Endothelial cell of hepatic sinusoid (primary cell): ENCODE measurements at regions not wholly inside any gene's neighbourhood (a gene's known extent, or its start where the extent isn't known, plus 50 kb on each side); places are given as distances from the start of the nearest gene placed in this dataset.

Experiments used
- in situ Hi-C: cut with HindIII; loops from 2 replicates; pipeline ENCODE4 v1.10.0; 2017; ENCODE audit warnings: low sequenced_read_pairs

DNA sequence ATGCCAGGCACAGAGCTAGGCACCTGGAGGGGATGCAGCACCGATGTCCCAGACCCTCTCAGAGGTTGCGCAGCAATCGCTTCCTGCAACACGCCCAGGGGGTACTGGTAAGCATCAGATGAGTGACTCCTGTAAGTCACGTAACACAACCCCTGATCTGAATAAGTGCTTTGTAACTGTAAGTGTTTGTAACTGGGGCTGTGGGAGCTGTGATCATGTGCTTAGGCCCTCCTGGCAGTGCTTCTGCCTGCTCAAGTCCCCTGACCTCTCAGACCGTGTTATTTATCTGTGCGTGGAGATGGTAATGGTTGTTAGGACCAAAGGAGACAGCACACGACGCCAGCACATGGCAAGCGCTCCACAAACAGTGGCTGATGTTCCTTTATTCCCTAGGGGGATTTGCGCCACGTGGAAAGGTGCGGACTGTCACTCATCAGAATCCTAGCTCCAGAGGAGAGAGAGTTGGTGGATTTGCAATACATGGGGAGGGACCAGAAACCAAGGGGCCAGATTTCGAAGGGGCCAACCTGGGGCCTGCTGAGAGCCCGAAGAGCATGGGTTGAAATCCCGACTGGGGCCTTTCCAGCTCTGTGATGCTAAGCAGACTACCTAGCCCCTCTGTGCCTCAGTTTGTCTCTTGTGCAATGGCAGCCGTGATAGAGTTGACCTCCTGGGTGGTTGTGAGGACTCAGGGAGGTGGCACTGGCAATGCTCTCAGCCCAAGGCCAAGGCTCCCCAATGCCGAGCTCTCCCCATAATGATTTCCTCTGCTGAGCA is 151.8 kb downstream of the IRF8 start:
- in situ Hi-C loops = no loop called here

DNA sequence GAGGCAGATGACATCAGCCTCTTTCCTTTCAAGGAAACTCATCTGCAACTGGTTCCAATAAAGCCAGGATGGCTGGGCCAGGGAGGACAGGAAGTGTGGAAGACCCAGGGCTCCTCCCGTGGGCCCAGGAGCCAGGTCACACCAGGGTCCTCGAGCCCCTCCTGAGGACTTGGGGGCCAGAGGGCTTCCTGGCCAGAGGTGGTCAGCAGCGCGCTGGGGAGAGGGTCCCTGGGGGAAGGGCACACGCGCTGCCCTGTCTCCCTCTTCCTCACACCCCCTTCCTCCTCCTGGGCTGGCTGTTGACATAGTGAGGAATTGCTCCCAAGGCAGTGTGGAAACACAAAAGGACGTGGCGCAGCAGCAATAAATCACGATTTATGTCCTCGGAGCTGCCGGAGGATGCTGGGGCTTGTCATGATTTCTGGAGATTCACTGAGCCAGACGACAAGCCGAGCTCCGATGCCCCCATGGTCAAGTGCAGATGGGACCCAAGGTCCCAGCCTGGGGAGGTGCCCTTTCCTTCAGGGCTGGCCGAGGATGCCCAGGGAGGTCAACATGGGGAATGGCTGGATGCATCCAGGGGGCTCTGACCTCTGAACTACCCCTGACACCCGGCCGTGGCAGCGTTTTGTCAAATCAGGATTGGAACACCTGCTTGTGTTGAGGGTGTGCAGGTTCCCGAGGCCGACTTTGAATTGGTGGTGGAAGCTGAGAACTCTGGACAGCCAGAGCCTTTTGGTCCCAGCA is 152.6 kb downstream of the IRF8 start:
- in situ Hi-C loops = no loop called here

DNA sequence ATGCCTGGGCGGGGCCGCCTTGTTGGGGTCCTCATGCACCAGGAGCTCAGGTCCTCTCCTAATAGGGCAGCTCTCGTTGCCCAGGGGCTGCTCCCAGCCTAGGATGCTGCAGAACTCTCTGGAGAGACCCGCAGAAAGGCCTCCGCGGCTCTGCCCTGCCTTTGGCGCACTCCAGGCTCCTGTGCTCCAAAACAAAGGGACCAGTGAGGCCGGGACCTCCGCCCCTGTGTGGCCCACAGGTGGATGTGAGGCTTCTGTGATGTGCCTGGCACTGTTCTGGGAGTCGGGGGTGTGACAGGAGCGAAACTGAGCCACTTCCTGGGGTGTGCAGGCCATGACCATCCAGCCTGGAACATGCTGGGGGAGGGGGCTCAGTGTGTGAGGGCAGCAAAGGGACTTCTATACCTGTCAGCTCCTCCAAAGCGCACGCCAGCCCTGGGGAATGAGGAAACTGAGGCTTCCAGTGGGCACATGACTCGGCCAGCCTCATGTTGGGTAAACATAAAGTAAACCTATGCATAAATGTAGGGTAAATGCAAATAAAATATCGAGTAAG is 153.2 kb downstream of the IRF8 start:
- in situ Hi-C loops = no loop called here

DNA sequence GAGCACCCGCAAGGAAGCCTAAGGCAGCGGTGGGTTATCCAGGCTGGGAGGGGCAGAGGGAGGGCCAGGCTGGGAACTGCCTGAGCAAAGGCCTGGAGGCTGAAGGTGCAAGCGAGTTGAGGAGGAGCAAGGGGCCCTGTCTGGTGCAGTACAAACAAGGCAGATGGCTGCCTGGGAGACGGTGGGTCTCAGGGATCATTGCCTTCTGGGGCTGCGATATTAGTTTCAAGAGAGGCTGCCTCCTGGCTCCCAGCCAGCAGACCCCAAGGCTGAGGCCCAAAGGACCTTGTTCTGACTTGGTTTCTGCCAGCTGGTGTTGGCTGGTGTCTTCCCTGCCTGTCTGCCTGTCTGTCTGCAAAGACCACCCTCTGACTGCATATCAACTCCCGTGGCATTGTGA is 154.0 kb downstream of the IRF8 start:
- in situ Hi-C loops = no loop called here

DNA sequence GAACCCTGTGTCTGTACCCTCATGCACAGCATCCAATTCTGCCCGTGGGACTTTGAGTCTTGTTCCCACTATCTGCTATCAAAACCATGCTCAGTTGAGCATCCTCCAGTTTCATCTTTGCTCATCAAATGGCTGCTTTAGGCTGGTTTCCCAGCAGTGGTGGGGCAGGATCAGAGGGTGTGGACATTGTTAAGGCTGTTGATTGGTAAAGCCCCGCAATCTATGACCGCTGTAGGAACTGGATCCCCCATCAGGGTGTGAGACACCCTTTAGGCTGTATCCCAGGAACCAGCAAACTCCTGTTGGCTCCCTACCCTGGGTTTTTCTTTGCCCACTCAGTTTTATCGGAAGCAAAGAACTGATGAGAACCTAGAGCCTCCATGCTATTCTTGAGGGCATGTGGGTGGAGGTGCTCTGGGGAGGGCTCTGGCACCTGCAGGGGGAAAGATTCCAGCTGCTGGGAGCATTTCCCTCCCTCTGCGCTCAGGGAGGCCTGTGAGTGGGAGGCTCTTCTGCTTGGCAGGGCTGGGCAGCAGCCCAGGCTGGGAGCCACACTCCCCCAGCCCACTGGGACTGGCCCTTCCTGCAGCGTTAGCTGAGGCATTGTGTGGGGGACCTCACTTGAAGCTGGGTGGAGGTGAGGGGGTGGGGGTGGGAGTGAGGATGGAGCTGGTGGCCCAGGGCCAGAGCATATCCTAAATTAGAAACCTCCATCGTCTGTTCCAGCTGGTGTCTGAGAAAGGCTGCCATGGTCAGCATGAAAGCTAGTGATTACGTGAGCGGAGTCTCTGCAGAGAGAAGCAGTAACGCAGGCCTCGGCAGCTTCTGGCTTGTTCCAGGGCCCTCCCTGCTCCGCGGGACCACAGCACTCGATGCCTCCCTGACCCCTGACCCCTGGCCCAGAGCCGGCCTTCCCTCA is 160.6 kb downstream of the IRF8 start:
- in situ Hi-C loops = no loop called here

DNA sequence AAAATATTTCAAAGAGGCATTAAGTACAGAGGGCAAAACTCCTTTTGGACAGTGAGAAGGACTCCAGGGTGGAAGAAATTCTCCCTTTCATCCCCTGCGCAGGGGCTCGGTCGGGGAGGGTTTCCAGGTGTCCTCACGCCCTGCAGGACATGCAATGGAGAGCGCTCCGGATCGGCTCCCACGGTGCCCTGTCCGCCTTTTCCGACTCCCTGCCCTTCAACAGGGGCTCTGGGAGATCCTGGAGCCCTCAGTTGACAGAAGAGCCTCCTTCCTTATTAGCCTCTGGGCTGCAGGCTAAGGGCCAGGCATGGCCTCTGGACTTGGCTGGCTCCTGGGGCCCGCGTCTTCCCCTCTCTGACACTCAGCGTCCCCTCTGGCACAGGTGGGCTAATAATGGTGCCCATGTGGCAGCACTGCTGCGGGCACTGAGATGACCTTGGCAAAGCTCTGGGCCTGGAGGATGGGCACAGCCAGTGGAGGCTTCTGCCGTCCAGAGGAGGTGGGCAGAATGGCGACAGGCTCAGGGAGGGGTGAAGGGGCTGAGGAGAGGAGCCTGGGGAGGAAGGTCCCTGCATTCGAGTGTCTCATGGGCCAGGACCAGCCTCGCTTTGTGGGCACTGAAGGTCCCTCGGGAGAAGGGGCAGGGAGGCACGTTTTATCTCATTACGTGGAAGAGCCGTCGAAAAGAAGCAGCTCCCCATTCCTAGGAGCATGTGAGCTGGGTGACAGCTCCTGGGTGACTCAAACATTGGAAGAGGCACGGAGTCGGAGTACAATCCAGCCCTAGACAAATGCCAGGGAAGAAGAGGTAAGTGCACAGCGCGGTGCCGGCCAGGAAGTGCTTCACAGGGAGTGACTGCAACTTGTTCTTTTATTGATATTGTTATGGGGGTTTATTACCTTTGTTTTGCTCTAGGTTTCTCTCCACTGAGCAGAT is 161.7 kb downstream of the IRF8 start:
- in situ Hi-C loops = no loop called here

DNA sequence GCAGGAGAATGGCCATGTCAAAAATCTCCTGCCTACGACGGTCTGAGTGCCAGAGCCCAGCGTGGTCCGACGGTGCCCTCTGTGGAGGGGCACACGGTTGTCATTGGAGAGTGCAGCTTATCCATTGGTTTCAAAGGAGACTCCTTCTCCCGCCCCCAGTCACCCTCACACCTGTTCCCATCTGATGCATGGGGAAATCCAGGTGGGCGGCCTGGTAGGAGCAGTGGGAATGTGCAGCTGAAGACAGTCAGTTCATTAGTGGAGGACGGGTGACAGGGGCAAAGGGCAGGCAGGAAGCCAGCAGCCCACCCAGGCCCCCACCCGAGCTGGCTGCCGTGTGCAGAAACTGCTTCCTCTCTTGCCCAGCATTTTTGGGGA is 162.3 kb downstream of the IRF8 start:
- in situ Hi-C loops = no loop called here

DNA sequence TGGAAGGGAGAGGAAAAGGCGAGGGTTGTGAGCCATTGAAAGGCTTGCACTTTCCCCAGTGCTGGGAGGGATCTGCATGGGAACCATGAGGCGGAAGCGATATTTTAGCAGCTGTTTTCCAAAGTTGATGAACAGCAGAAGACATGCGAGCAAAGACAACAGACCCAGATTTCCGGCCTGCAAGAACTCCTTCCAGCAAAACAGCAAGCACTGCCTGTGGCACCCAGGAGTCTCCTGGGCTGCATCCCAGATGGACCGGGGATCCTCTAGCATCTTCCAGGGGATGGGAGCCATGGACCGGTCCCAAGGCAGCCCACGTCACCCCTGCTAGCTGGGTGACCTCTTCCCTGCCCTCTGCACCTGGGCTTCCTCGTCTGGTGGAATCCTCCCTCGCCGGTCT is 162.8 kb downstream of the IRF8 start:
- in situ Hi-C loops = no loop called here

DNA sequence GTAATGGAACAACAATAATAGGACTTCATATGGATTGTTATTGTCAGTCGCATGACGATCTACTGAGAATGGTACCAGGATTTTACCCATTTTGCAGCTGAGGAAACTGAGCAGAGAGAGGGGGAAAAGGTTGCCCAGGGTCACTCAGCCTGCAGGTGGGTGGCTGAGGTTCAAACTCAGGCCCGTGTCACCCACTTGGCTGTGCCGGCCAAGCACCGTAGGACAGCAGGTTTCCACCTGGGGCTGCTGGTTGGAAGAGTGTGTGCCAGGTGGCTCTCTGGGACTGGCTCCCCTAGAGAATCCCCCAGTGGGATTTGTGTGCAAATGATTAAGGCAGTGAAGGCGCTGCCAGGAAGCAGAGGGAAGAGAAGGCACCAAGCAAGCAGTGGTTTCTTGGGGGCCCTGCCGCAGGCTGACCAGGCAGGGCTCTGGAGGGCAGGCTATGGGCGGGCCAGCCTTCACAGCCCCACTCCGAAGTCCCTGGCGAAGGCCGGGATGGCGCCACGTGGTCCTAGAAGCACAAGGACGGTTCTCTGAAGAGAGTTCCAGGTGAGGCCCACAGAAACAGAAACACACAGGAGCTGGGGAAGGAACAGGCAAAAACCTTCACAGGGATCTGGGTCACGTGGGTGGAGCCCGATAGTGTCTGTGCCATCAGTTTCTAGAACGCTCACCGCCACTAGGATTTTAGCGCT is 163.5 kb downstream of the IRF8 start:
- in situ Hi-C loops = no loop called here

DNA sequence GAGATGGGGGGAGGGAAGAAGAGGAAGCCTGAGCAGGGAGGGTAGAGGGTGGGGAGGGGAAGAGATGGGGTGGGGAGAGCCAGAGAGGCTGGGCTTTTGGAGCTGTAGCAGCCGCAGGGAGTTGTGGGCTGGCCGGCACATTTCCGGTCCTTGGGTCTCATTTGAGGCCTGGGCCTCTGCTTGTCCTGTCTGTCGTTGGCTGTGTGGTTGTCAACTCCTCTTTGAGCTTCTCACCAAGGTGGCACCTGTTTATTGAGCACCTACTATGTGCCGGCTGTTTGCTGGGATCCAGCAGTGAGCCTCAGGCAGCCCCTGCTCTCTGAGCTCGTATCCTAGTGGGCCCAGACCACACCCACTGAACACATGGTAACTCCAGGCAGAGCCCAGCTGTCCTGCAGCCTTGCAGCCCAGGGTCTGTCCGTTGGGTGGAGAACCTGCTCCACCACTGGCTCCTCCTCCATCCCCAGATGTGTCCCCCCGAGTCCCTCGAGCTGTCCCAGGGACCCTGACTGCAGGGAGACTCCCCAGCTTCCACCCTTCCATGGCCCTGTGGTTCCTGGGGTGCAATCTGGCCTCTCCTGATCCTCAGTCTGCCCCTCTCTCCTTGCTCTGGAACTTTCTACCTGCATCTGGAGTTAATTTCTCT is 164.9 kb downstream of the IRF8 start:
- in situ Hi-C loops = no loop called here

DNA sequence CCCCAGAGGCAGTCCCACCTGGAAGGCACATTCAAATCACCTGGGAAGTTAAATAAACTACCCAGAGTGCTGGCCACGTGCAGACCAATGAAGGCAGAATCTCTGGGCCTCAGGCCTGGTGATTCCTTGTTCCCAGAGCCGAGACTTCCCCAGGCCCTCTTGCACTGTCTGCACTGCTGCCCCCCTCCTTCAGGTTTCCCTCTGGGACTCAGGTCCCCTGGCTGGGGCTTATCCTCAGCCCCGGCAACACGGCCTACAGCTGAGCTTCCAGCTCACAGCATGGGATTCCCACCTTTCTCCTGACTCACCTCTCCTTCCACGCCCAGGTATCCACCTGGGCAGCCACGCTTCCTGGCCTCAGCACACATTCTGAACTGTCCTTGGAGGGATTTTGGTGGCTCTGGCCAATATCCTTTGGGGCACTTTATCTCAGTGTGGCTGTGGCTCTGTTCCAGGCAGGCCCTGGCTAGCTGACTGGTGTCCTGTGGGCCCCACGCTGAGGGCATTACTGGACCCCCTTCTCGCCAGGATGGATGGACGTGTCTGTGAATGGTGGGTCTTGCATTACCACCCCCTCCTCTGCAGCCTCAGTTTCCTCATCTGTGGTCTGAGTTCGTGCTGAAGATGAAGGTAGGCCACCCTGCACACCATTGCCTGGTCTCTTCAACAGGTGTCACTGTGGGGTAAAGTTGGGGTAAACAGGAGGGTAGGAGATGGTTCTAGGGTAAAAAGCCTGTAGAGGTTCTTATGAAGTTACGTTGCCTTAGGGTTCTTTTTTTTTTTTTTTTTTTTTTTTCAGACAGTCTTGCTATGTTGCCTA is 165.7 kb downstream of the IRF8 start:
- in situ Hi-C loops = no loop called here

DNA sequence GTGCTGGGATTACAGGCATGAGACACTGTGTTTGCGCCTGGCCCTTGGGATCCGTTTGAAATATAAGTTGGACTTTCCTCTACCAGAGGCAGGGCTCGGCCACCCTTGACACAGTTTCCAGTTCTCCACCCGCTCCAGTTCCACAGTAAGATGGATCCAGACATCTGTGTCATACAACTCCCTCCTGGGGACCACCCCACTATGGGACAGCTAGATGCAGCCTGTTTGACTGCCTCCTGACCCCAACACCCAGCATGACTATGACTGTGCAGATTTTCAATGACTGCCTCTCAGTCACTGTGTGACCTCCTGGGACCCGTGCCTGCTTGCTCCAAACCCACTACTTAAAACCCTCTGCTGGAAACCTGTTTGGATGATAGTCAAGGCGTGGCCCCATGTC is 166.7 kb downstream of the IRF8 start:
- in situ Hi-C loops = no loop called here

DNA sequence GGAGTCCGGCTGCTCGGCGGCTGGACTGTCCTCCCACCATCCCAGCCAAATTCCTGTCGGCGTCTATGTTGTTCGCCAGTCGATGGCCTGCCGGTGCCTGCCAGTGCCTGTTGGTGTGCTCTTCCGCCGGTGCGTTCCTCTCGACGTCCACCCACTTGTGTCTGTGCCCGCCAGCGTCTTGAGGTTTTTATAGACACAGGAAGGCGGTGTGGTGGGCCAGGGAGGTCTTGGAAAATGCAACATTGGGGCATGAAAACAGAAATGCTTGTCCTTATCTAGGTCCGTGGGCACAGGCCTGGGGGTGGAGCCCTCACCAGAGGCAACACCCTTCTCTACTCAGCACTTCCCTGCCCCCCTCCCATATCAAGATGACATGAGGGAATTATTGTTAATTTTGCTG is 167.8 kb downstream of the IRF8 start:
- in situ Hi-C loops = no loop called here

DNA sequence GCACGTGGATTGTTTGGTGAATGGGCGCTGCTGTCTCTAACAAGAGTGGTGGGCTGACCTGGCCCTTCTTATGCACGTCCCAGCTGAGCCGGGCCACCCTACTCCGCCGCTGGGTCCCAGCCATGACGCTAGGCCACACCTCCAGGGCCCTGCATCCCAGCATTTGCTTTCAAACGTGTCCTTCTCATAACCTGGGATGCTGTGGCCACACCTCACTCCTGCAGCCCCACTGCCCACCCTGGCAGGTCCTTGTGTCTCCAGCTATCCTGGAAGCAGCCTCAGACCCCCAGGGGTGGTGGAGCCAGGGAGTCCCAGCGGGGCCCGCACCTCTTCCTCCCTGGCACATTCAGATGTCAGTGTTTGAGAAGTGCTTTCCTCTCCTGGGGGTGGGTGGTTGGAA is 168.6 kb downstream of the IRF8 start:
- in situ Hi-C loops = no loop called here

DNA sequence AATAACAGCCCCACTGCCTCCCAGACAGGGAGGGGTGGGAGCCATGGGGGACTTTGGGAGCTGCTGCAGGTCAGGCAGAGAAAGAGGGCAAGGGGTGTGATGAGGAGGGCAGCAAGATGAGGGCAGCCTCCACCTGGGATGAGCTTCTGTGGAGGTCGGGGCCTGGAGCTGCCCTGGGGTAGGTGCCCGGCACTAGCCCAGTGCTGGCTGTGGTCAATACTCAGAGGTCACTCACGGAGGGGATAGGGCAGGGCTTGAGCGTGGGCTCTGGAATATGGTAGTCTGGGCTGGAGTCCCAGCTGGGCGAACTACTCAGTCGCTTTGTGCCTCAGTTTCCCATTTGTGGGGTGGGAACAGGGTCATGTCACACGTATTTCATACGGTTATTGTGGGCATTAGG is 169.0 kb downstream of the IRF8 start:
- in situ Hi-C loops = no loop called here

DNA sequence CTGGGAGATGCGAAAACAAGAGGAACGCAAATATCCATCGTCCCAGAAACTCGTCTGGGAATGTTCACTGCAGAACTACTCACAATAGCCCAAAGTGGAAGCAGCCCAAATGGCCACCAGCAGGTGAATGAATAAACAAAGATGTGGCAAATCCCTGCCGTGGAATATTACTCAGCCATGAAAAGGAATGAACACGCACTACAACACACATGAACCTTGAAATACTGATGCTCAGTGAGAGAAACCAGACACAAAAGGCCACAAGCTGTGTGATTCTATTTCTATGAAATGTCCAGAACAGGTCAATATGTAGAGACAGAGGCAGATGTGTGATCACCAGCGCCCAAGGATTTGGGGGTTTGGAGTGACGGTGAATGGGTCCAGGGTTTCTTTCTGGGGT is 169.8 kb downstream of the IRF8 start:
- in situ Hi-C loops = no loop called here

DNA sequence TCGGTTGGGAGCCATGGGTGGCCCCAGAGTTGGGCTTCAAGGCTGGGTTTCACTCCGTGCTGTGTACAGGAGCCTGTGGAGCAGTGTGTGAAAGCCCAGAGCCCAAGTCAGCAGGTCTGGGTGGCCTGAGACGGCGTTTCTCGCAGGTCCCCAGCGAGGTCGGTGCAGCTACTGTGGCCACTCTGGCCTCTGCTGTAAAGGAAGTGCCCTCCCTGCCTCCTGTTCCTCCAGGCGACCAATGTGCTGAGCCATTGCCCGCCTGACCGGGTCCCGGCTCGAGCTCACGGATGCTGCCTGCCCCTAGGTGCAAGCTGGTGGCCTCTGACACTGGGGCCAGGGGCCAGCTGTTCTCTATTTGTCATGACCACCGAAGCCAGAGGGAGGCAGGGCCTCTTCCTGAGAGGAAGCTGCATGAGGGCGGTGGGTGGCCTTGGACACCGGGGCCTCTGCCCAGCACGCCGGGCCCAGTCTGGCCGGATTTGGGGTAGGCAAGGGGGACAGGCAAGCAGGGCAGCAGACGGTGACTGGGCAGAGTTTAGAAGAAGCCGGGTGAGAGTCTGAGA is 170.9 kb downstream of the IRF8 start:
- in situ Hi-C loops = loop anchor here (5.0 kb wide), 3 partner anchors 272 to 447 kb away; no protein-coding TSS in a partner anchor

DNA sequence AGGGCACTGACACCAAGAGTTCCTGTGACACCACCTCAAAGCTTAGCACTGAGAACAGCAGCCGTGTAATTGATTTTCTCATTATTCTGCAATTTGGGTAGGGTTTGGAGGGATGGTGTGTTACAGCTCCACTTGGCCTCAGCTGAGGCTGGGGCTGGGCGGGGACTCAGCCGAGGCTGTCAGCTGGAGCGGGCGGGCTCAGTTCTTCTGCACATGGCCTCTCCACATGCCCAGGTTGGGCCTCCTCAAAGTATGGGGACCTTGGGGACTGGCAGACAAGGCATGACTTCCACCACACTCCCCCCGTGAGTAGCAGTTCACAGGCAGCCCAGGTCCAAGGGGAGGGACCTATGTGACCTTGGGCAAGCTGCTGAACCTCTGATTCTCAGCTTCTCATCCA is 171.5 kb downstream of the IRF8 start:
- in situ Hi-C loops = loop anchor here (5.0 kb wide), 3 partner anchors 272 to 447 kb away; no protein-coding TSS in a partner anchor
